Psoas muscle (tissue), 7 donors: ENCODE measurements at regions not wholly inside any gene's neighbourhood (a gene's known extent, or its start where the extent isn't known, plus 50 kb on each side); places are given as distances from the start of the nearest gene placed in this dataset.

Source experiments
- ATAC-seq, 4 donors: fragments of 200-7000 bp; cut with Tn5 transposase; one replicate each; pipeline ENCODE4 v1.9.1; 2020; ENCODE audit warnings: moderate library complexity in 3 of 4, mild to moderate bottlenecking in 2 of 4
- DNase-seq, 2 donors: peaks; one replicate each; pipeline ENCODE4 v3.0.0-alpha.2; 2020
- H3K27ac ChIP-seq: fragments of 200-600 bp; one replicate; pipeline ENCODE4 v1.8.0; 2022
- H3K27me3 ChIP-seq, 3 donors: fragments of 200-600 bp in 1 of 3; one replicate each; pipeline versions ENCODE4 v1.6.1 to v1.8.0; 2013 to 2022; ENCODE audit warnings: low read length in 2 of 3, mild to moderate bottlenecking in 2 of 3, moderate library complexity in 1 of 3; ENCODE audit not compliant: insufficient read depth in 3 of 3
- H3K36me3 ChIP-seq, 2 donors: fragments of 200-600 bp in 1 of 2; one replicate each; pipeline versions ENCODE4 v1.6.1 to v1.8.0; 2013 to 2022; ENCODE audit warnings: low read depth in 1 of 2, mild to moderate bottlenecking in 1 of 2, moderate library complexity in 1 of 2; ENCODE audit not compliant: insufficient read depth in 1 of 2
- H3K4me1 ChIP-seq: fragments of 200-600 bp; one replicate; pipeline ENCODE4 v1.8.0; 2022
- H3K4me3 ChIP-seq: fragments of 200-600 bp; one replicate; pipeline ENCODE4 v1.8.0; 2022; ENCODE audit warnings: mild to moderate bottlenecking
- H3K9me3 ChIP-seq: fragments of 200-600 bp; one replicate; pipeline ENCODE4 v1.8.0; 2022
- WGBS, 3 donors: extraction: QIAGEN DNeasy Blood & Tissue Kit; methylation state at CpG; one replicate each; pipeline versions ENCODE4 v1.1.6 to v1.1.7; 2013; 5-methylcytosine and 5-hydroxymethylcytosine counted together
- intact Hi-C, 2 donors: fragments of 100-400 bp; cut with DNase I; formaldehyde crosslinking; loops; one replicate each; pipeline versions ENCODE4 v1.11.0 to v1.14.2; 2022
- TF ChIP-seq, protein P1 (sequence below): fragments of 200-600 bp; IDR thresholded peaks from one replicate; pipeline ENCODE4 v1.8.0; 2022; ENCODE audit warnings: antibody characterized with exemption
- donor health status: healthy with polysubstance abuse.
- donor health status: DM: no; HTN: no; CAD: no; lungs with moderate emphysema.
- donor health status: Bipolar disorder and iron deficiency.
- donor health status: healthy.
- donor health status: DM: yes; HTN: yes; CAD: no.
- donor health status: DM: no; HTN: no; CAD: no.
- donor health status: DM: yes; HTN: yes; CAD: no.

DNA sequence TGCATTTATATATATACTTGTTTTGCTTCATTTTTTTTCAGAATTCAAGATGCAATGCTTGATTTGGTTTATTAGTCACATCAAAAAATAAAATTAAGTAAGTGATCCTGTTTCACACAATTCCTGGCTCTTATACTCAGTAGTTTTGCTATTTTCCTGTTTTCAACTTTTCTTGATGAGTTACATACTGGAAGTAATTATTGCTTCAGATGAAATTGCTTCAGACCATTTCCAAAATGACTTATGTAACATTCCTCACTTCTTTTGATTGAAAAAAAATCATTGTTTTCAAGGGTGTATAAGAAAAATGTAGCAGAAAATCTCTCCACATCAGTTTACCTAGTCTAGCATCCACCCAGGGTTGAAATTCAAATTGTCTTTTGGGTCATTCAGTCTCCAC lies 65.0 kb downstream of the RGS2 start:
- ATAC-seq (no peak), DNase-seq (no peak)
- Histone ChIP-seq H3K9me3 (no peaks in the 10 kb centered on the region), H3K27me3 (no peaks in the 10 kb centered on the region), H3K4me1 (no peaks in the 10 kb centered on the region), H3K36me3 (no peaks in the 10 kb centered on the region), H3K4me3 (no peak overlapping the region), H3K27ac (no peak overlapping the region)
- intact Hi-C loops, result no loop called here
- TF ChIP-seq, protein P1, sequence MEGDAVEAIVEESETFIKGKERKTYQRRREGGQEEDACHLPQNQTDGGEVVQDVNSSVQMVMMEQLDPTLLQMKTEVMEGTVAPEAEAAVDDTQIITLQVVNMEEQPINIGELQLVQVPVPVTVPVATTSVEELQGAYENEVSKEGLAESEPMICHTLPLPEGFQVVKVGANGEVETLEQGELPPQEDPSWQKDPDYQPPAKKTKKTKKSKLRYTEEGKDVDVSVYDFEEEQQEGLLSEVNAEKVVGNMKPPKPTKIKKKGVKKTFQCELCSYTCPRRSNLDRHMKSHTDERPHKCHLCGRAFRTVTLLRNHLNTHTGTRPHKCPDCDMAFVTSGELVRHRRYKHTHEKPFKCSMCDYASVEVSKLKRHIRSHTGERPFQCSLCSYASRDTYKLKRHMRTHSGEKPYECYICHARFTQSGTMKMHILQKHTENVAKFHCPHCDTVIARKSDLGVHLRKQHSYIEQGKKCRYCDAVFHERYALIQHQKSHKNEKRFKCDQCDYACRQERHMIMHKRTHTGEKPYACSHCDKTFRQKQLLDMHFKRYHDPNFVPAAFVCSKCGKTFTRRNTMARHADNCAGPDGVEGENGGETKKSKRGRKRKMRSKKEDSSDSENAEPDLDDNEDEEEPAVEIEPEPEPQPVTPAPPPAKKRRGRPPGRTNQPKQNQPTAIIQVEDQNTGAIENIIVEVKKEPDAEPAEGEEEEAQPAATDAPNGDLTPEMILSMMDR, result no peak

DNA sequence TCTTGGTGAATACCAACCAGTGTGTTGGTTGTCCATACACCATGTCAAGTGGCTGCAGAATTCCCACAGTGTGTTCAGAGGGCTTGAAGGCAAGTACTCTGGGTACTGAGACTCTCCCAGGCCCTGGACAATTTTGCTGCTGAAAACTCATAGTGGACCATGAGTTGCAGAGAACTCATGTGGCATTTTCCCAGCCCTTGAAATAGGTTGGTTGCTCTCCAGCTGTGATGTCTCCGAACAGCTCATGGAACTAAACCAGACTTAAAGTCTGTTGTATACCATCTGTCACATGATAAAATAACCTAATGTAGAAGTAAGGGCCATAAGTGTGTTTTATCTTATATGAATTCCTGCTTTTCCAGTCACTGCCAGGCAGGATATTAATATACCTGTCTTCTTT lies 67.8 kb downstream of the RGS2 start:
- intact Hi-C loops, result no loop called here
- H3K27ac ChIP-seq, result no peak overlapping the region
- no peak for ATAC-seq

GRCh38 chr1:192877283-192877886 lies 68.5 kb downstream of the RGS2 start:
- TF ChIP-seq, protein P1, result no peak
- ATAC-seq (peak in 1 of 4 donors; percentile 10), DNase-seq (no peak)
- H3K4me1 ChIP-seq, result no peaks in the 10 kb centered on the region
- H3K27ac ChIP-seq, result no peak overlapping the region
- H3K36me3 ChIP-seq, result no peaks in the 10 kb centered on the region
- 84 to 96% (median 93%) methylated on average over 2 of the region's 2 CpGs for WGBS, 3 donors
- intact Hi-C loops, result no loop called here
- no peak overlapping the region for H3K4me3 ChIP-seq
- no peaks in the 10 kb centered on the region for H3K9me3 ChIP-seq
- H3K27me3 ChIP-seq, result no peaks in the 10 kb centered on the region

More for the DNA sequence above, 67.8 kb downstream of the RGS2 start:
- DNase-seq, result no peak
- WGBS, 3 donors, result 34 to 57% (median 44%) methylated on average over 1 of the region's 1 CpG
- H3K4me3 ChIP-seq, result no peak overlapping the region
- no peaks in the 10 kb centered on the region for H3K27me3 ChIP-seq
- H3K4me1 ChIP-seq, result no peaks in the 10 kb centered on the region
- TF ChIP-seq, protein P1, result no peak
- H3K36me3 ChIP-seq, result no peaks in the 10 kb centered on the region
- no peaks in the 10 kb centered on the region for H3K9me3 ChIP-seq

GRCh38 chr1:192878249-192878648 lies 69.4 kb downstream of the RGS2 start:
- H3K27ac ChIP-seq, result no peak overlapping the region
- ATAC-seq (peak in 1 of 4 donors; percentile 46), DNase-seq (no peak)
- TF ChIP-seq, protein P1, result no peak
- intact Hi-C loops, result no loop called here
- H3K4me1 ChIP-seq, result no peaks in the 10 kb centered on the region
- no peak overlapping the region for H3K4me3 ChIP-seq
- 14 to 28% (median 26%) methylated on average over 1 of the region's 1 CpG for WGBS, 3 donors
- H3K36me3 ChIP-seq, result no peaks in the 10 kb centered on the region
- H3K27me3 ChIP-seq, result no peaks in the 10 kb centered on the region
- H3K9me3 ChIP-seq, result no peaks in the 10 kb centered on the region

- DNase-seq (no peak), ATAC-seq (no peak)
- intact Hi-C loops, result no loop called here
- TF ChIP-seq, protein P1, result no peak
- H3K27me3 ChIP-seq, result no peaks in the 10 kb centered on the region
- no peak overlapping the region for H3K27ac ChIP-seq
- no peaks in the 10 kb centered on the region for H3K4me1 ChIP-seq
- no peak overlapping the region for H3K4me3 ChIP-seq
- H3K36me3 ChIP-seq, result no peaks in the 10 kb centered on the region
- H3K9me3 ChIP-seq, result no peaks in the 10 kb centered on the region
- WGBS, 3 donors, result 33 to 56% (median 39%) methylated on average over 1 of the region's 1 CpG
Measured at GRCh38 chr1:192879406-192879805, 70.6 kb downstream of the RGS2 start.
